H1 (cell line): ENCODE measurements at regions not wholly inside any gene's neighbourhood (a gene's known extent, or its start where the extent isn't known, plus 50 kb on each side); places are given as distances from the start of the nearest gene placed in this dataset.

Experiments used
- CTCF ChIA-PET: fragments of 300-600 bp; sonication (Branson Sonifier 250); formaldehyde crosslinking; loops from one replicate; lab custom pipeline; 2021; ENCODE audit not compliant: partially characterized antibody; lab: Charles Lee
- POLR2A ChIA-PET: fragments of 300-600 bp; sonication (Branson Sonifier 250); formaldehyde crosslinking; loops from one replicate; lab custom pipeline; 2021; ENCODE audit warnings: inconsistent platforms; ENCODE audit not compliant: partially characterized antibody; lab: Charles Lee
- DNase-seq, 2 experiments: peaks; one replicate each; pipeline versions ENCODE4 v3.0.0 to v3.0.0-alpha.2; 2010 to 2022; ENCODE audit warnings: low spot score in 2 of 2, low read depth in 1 of 2, mixed read lengths in 1 of 2
- FAIRE-seq: peaks from 2 replicates; lab custom pipeline; 2011; peaks lifted over from hg19 to GRCh38; lab: Jason Lieb, UNC
- H2AFZ ChIP-seq: 2 replicates; pipeline ENCODE4 v1.8.1; 2012; ENCODE audit warnings: low read length, inconsistent platforms
- H2AK5ac ChIP-seq: 2 replicates; pipeline ENCODE4 v1.6.1; 2013; ENCODE audit warnings: low read depth, low read length
- H2BK120ac ChIP-seq: replicated peaks from 2 replicates; pipeline ENCODE3; 2013; ENCODE audit warnings: low read depth, low read length, inconsistent platforms
- H2BK12ac ChIP-seq: 2 replicates; pipeline ENCODE4 v1.6.1; 2013; ENCODE audit warnings: low read depth, low read length
- H2BK15ac ChIP-seq: 2 replicates; pipeline ENCODE4 v1.6.1; 2013; ENCODE audit warnings: low read length
- H2BK20ac ChIP-seq: 2 replicates; pipeline ENCODE4 v1.6.1; 2013; ENCODE audit warnings: low read length
- H2BK5ac ChIP-seq: 2 replicates; pipeline ENCODE4 v1.6.1; 2013; ENCODE audit warnings: low read depth, low read length
- H3K14ac ChIP-seq: 2 replicates; pipeline ENCODE4 v1.6.1; 2013; ENCODE audit warnings: inconsistent platforms; ENCODE audit not compliant: insufficient read length
- H3K18ac ChIP-seq: 2 replicates; pipeline ENCODE4 v1.6.1; 2013; ENCODE audit warnings: low read length; ENCODE audit errors: extremely low read depth
- H3K23ac ChIP-seq: 2 replicates; pipeline ENCODE4 v1.6.1; 2013; ENCODE audit warnings: inconsistent platforms; ENCODE audit not compliant: insufficient read length
- H3K23me2 ChIP-seq: 2 replicates; pipeline ENCODE4 v1.6.1; 2013; ENCODE audit warnings: low read depth, low read length
- H3K27ac ChIP-seq: 2 replicates; pipeline ENCODE4 v1.6.1; 2011; ENCODE audit warnings: low read depth, low read length, inconsistent platforms
- H3K27me3 ChIP-seq, 4 experiments: replicated peaks in 1 of 4; 1 replicate in 1 of 4; 2 replicates in 3 of 4; pipeline versions ENCODE4 v1.6.1 to v1.8.1; 2011 to 2013; ENCODE audit warnings: low read length in 3 of 4, mild to moderate bottlenecking in 3 of 4, inconsistent platforms in 2 of 4, mixed read lengths in 2 of 4, moderate library complexity in 1 of 4; ENCODE audit not compliant: control insufficient read depth in 3 of 4, insufficient read depth in 3 of 4; ENCODE audit errors: extremely low read depth in 1 of 4
- H3K36me3 ChIP-seq, 4 experiments: 2 replicates each; pipeline versions ENCODE4 v1.6.1 to v1.8.1; 2011 to 2013; ENCODE audit warnings: mild to moderate bottlenecking in 4 of 4, low read length in 3 of 4, moderate library complexity in 2 of 4, control low read depth in 1 of 4, inconsistent platforms in 1 of 4; ENCODE audit not compliant: insufficient read depth in 4 of 4, control insufficient read depth in 2 of 4
- H3K4ac ChIP-seq: replicated peaks from 2 replicates; pipeline ENCODE3; 2013; ENCODE audit warnings: low read length, low read depth, mixed read lengths, inconsistent platforms; ENCODE audit not compliant: insufficient read length
- H3K4me1 ChIP-seq, 4 experiments: replicated peaks in 1 of 4; 1 replicate in 1 of 4; 2 replicates in 3 of 4; pipeline versions ENCODE4 v1.6.1 to v1.8.1; 2011 to 2013; ENCODE audit warnings: low read length in 3 of 4, inconsistent platforms in 2 of 4, mixed read lengths in 1 of 4; ENCODE audit not compliant: insufficient read depth in 4 of 4, control insufficient read depth in 3 of 4
- H3K4me2 ChIP-seq, 2 experiments: 2 replicates each; pipeline versions ENCODE4 v1.6.1 to v1.8.1; 2011 to 2013; ENCODE audit warnings: low read depth in 2 of 2, low read length in 2 of 2, control low read depth in 1 of 2, inconsistent platforms in 1 of 2, mild to moderate bottlenecking in 1 of 2; ENCODE audit not compliant: insufficient read depth in 1 of 2
- H3K4me3 ChIP-seq, 4 experiments: fragments of 200-600, 300-600 bp in 1 of 4; sonication (generic), shearing (Covaris generic), sonication (Bioruptor Twin) in 1 of 4; 2 replicates each; pipeline versions ENCODE4 v1.5.1 to v1.8.1; 2011 to 2016; ENCODE audit warnings: low read length in 4 of 4, low read depth in 3 of 4, control low read depth in 2 of 4, inconsistent platforms in 2 of 4, mild to moderate bottlenecking in 2 of 4, mixed read lengths in 1 of 4, moderate library complexity in 1 of 4; ENCODE audit not compliant: insufficient read depth in 2 of 4; ENCODE audit errors: extremely low read depth in 1 of 4
- H3K56ac ChIP-seq: replicated peaks from 2 replicates; pipeline ENCODE3; 2013; ENCODE audit warnings: low read depth, mild to moderate bottlenecking, mixed read lengths, low read length, inconsistent platforms; ENCODE audit not compliant: insufficient read length
- H3K79me1 ChIP-seq: 2 replicates; pipeline ENCODE4 v1.6.1; 2013; ENCODE audit warnings: low read depth, low read length, control low read depth
- H3K79me2 ChIP-seq, 2 experiments: 2 replicates each; pipeline versions ENCODE4 v1.6.1 to v1.8.1; 2012 to 2013; ENCODE audit warnings: low read length in 2 of 2, mild to moderate bottlenecking in 2 of 2, inconsistent platforms in 1 of 2; ENCODE audit not compliant: insufficient read depth in 2 of 2, control insufficient read depth in 1 of 2
- H3K9ac ChIP-seq, 4 experiments: replicated peaks in 1 of 4; 1 replicate in 1 of 4; 2 replicates in 3 of 4; pipeline versions ENCODE4 v1.6.1 to v1.8.1; 2011 to 2013; ENCODE audit warnings: low read depth in 3 of 4, low read length in 3 of 4, control low read depth in 2 of 4, mild to moderate bottlenecking in 2 of 4, moderate library complexity in 2 of 4, inconsistent platforms in 1 of 4; ENCODE audit errors: extremely low read depth in 1 of 4
- H3K9me3 ChIP-seq, 2 experiments: 2 replicates each; pipeline versions ENCODE4 v1.6.1 to v1.8.1; 2012 to 2013; ENCODE audit warnings: mild to moderate bottlenecking in 2 of 2, moderate library complexity in 2 of 2, control low read depth in 1 of 2, inconsistent platforms in 1 of 2, low read depth in 1 of 2, low read length in 1 of 2, mixed read lengths in 1 of 2; ENCODE audit not compliant: insufficient read depth in 2 of 2
- H4K20me1 ChIP-seq, 2 experiments: replicated peaks in 1 of 2; 2 replicates each; pipeline versions ENCODE3 to v1.8.1; 2011 to 2013; ENCODE audit warnings: inconsistent platforms in 2 of 2, low read length in 2 of 2, mild to moderate bottlenecking in 1 of 2; ENCODE audit not compliant: insufficient read depth in 2 of 2, control insufficient read depth in 1 of 2
- H4K5ac ChIP-seq: 2 replicates; pipeline ENCODE4 v1.6.1; 2013; ENCODE audit warnings: low read length, low read depth, mixed read lengths, inconsistent platforms; ENCODE audit not compliant: insufficient read length
- H4K8ac ChIP-seq: 2 replicates; pipeline ENCODE4 v1.8.0; 2013; ENCODE audit warnings: mild to moderate bottlenecking, moderate library complexity, low read length, inconsistent platforms; ENCODE audit not compliant: insufficient read depth; ENCODE audit errors: extremely low read depth
- H4K91ac ChIP-seq: replicated peaks from 2 replicates; pipeline ENCODE3; 2013; ENCODE audit warnings: low read length, mixed read lengths, inconsistent platforms; ENCODE audit not compliant: insufficient read length
- ASH2L ChIP-seq: fragments of 200-600, 300-600 bp; sonication (generic); IDR thresholded peaks from one replicate; pipeline ENCODE4 v1.7.1; 2017; ENCODE audit warnings: low read length
- BACH1 ChIP-seq: IDR thresholded peaks from 2 replicates; pipeline ENCODE4 v1.6.1; 2012; ENCODE audit warnings: low read length, improper control_type of control experiment
- KDM5A ChIP-seq: fragments of 200-600 bp; IDR thresholded peaks from 2 replicates; pipeline ENCODE4 v1.7.1; 2012; ENCODE audit warnings: mild to moderate bottlenecking, low read length, inconsistent platforms, mixed read lengths
- POLR2A ChIP-seq, 2 experiments: IDR thresholded peaks; 1 replicate in 1 of 2; 2 replicates in 1 of 2; pipeline ENCODE4 v1.6.1; 2011; ENCODE audit warnings: low read depth in 2 of 2, low read length in 2 of 2, mild to moderate bottlenecking in 2 of 2; ENCODE audit errors: control extremely low read depth in 1 of 2
- RAD21 ChIP-seq, 2 experiments: IDR thresholded peaks in 1 of 2; conservative IDR thresholded peaks in 1 of 2; 2 replicates each; pipeline ENCODE4 v1.6.1; 2011; ENCODE audit warnings: low read depth in 2 of 2, low read length in 2 of 2, improper control_type of control experiment in 1 of 2, inconsistent platforms in 1 of 2, mild to moderate bottlenecking in 1 of 2, moderate library complexity in 1 of 2
- RBBP5 ChIP-seq: IDR thresholded peaks from 2 replicates; pipeline ENCODE4 v1.7.1; 2012; ENCODE audit warnings: low read depth, mild to moderate bottlenecking, inconsistent platforms, low read length, moderate library complexity, borderline replicate concordance
- WGBS, 2 experiments: shearing (Covaris generic) in 1 of 2; methylation state at CpG; one replicate each; pipeline versions ENCODE4 v1.1.6 to v1.1.7; 2013 to 2015; ENCODE audit warnings: low lambda C conversion rate in 2 of 2, mixed read lengths in 2 of 2, inconsistent platforms in 1 of 2, low coverage in 1 of 2, missing lambda C conversion rate in 1 of 2; ENCODE audit not compliant: insufficient replicate concordance in 2 of 2, insufficient coverage in 1 of 2, insufficient read length in 1 of 2; ENCODE audit errors: extremely low coverage in 1 of 2, missing lambda C conversion rate in 1 of 2; 5-methylcytosine and 5-hydroxymethylcytosine counted together
- TF ChIP-seq, protein P1 (sequence below): IDR thresholded peaks from 2 replicates; pipeline ENCODE4 v1.6.1; 2011; ENCODE audit warnings: low read length, improper control_type of control experiment
- TF ChIP-seq, protein P2 (sequence below): IDR thresholded peaks from 2 replicates; pipeline ENCODE4 v1.6.1; 2012; ENCODE audit warnings: inconsistent platforms

DNA sequence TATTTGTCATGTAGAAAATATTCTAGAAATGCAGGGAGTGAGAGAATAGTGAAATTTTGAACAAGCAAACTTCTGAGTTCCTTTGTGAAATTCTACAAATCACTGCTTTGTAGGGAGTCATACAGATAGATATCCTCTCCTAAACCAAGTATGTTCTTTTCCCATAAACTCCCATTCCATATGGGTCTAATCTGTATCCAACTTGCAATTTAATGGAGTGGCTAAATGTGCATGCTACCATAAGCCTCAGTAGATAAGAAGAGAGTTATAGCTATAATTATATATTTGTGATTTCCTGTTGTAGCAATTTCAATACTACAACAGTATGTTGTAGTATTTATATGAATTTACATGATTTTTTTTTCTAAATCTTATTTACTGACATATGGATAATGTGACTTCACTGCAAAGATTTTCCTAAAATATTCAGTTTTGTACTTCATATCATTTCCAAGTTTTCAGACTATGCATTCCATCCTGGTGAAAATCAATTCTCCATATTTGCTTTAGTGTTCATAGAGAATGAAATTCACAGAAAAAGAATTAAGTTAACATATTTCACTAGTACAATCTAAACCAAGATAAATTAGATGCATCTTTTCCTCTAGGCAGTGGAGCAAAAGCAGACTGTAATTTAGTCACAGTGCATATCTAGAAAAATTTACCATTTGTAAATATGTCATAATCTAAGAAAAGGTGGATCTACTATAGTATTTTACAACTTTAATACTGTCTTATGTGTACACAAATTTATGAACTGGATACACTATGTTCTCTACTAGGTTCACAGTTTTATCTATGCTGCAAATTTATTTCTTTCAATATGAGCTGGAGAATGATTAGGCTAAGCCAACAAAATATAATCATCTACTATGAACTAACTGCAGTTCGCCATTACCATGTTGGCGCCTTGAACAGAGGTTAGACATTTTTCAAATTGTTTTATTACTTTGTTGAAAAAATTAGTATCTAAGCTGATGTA is 372.9 kb upstream of the NDST3 start:
- no peak overlapping the region for H2BK12ac ChIP-seq
- no peaks in the 10 kb centered on the region for H3K9me3 ChIP-seq
- H3K4me1 ChIP-seq: no peaks in the 10 kb centered on the region
- no peak overlapping the region for H3K4ac ChIP-seq
- no peak overlapping the region for H4K91ac ChIP-seq
- H3K14ac ChIP-seq: no peak overlapping the region
- H2BK5ac ChIP-seq: no peak overlapping the region
- TF ChIP-seq, protein P1, sequence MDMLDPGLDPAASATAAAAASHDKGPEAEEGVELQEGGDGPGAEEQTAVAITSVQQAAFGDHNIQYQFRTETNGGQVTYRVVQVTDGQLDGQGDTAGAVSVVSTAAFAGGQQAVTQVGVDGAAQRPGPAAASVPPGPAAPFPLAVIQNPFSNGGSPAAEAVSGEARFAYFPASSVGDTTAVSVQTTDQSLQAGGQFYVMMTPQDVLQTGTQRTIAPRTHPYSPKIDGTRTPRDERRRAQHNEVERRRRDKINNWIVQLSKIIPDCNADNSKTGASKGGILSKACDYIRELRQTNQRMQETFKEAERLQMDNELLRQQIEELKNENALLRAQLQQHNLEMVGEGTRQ: no peak
- TF ChIP-seq ASH2L (no peak), BACH1 (no peak), POLR2A (IDR thresholded peaks at IDR 0.05; ENCODE audit: control extremely low read depth in 1 of 2, low read depth in 2 of 2, low read length in 2 of 2) (no peak), RAD21 (IDR thresholded peaks at IDR 0.05 in 1 of 2, conservative IDR thresholded peaks at IDR 0.05 in 1 of 2; ENCODE audit: low read depth in 2 of 2, low read length in 2 of 2) (no peak), RBBP5 (no peak), KDM5A (no peak)
- TF ChIP-seq, protein P2, sequence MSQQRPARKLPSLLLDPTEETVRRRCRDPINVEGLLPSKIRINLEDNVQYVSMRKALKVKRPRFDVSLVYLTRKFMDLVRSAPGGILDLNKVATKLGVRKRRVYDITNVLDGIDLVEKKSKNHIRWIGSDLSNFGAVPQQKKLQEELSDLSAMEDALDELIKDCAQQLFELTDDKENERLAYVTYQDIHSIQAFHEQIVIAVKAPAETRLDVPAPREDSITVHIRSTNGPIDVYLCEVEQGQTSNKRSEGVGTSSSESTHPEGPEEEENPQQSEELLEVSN: no peak
- no peak overlapping the region for H3K9ac ChIP-seq
- WGBS, 2 experiments: 95% methylated on average over 2 of the region's 2 CpGs; no CpG with 5 or more reads in 1 of the 2 experiments
- no peak overlapping the region for H2AK5ac ChIP-seq
- ChIA-PET CTCF (interaction anchor here (1.4 kb wide), 1 partner anchor 35 kb away, joined by 4 read pairs; no protein-coding TSS in a partner anchor), POLR2A (no interaction called here)
- no peaks in the 10 kb centered on the region for H3K36me3 ChIP-seq
- H3K23ac ChIP-seq: no peak overlapping the region
- no peak overlapping the region for H3K27ac ChIP-seq
- no peak for FAIRE-seq
- no peak overlapping the region for H4K8ac ChIP-seq
- no peak overlapping the region for H3K4me2 ChIP-seq
- no peak overlapping the region for H4K5ac ChIP-seq
- no peak overlapping the region for H2BK120ac ChIP-seq
- no peaks in the 10 kb centered on the region for H3K23me2 ChIP-seq
- no peak overlapping the region for H3K18ac ChIP-seq
- H4K20me1 ChIP-seq: no peaks in the 10 kb centered on the region
- H2AFZ ChIP-seq: no peak overlapping the region
- no peak overlapping the region for H2BK20ac ChIP-seq
- H3K27me3 ChIP-seq: no peaks in the 10 kb centered on the region
- no peak overlapping the region for H3K4me3 ChIP-seq
- H3K56ac ChIP-seq: no peak overlapping the region
- H3K79me2 ChIP-seq: no peaks in the 10 kb centered on the region
- no peak for DNase-seq
- H3K79me1 ChIP-seq: no peaks in the 10 kb centered on the region
- H2BK15ac ChIP-seq: no peak overlapping the region
